ENCODE measurements at regions not wholly inside any gene's neighbourhood (a gene's known extent, or its start where the extent isn't known, plus 50 kb on each side); places are given as distances from the start of the nearest gene placed in this dataset.

DNA sequence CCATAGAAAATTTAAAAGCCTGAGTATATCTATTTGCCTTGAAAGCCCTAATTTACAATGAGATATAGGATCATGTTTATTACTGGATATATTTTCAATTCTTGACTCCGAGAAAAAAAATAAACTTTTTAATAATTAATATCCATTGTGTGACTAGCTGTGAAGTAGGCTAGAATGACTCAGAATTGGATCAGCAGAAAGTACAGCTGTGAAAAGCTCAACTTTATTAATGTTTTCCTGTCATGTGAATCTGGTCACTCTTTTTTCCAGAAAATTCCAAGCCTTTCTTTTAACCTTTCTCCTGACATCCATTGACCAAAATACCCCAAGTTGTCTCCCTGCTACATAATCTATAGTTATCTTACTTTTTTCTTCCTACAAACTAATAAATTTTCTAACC lies 171.8 kb upstream of the PACRGL start:
- Mint-ChIP-seq H3K4me1 (no peaks in the 10 kb centered on the region), H3K4me3 (no peak overlapping the region), H3K36me3 (ENCODE audit: low read depth) (no peaks in the 10 kb centered on the region), H3K9me3 (no peaks in the 10 kb centered on the region), H3K27me3 (no peaks in the 10 kb centered on the region), H3K27ac (no peak overlapping the region)
- DNase-seq (no peak), ATAC-seq (no peak)

DNA sequence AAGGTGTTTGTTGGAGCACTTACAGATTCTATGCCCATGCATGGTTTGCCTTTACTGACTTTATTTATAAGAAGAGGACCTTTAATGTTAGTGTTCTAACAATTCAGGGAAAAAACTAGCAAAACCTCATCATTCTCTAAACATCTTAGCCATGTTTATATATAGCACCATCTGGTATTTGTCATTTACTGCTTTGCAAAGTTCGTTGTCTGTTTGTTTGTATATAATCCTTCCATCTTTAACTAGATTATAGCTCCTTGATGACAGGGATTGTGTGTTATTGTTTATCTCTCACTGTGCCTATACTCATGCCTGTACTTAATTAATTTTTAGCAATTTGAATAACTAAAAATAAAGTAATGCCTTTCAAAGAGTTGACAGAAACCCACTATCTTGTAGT lies 170.6 kb upstream of the PACRGL start:
- Mint-ChIP-seq H3K4me3 (no peak overlapping the region), H3K36me3 (ENCODE audit: low read depth) (no peaks in the 10 kb centered on the region), H3K27ac (no peak overlapping the region), H3K27me3 (no peaks in the 10 kb centered on the region), H3K4me1 (no peaks in the 10 kb centered on the region), H3K9me3 (no peaks in the 10 kb centered on the region)
- DNase-seq: no peak
- no peak for ATAC-seq

DNA sequence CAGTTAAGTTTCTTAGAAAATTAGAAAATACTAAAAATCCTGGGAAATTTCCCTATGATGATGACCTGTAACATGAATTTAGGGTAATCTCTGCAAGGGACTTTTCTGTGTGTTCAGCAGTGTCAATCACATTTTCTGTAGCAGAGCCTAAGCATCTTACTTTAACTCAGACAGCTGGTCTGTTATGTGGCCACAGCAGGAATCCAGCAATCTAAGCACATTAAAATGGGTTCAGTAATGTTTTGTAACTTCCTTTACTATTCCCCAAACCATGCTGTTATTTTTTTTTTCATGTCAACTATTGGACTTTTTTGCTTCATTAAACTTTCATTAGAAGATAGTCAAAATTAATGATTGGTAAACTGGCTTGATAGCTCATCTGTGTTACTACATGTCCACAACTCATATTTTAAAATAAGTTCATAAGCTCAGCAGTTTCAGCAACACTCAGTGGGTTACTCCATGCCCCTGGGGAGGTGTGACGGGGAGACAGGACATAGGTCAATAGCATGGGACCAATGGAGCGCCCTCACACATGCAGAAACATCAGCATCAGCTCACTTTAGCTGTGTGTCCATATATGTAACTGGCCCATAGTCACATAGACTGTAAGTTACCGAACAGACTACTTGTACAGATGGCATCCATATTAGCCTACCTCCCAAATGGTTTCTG lies 168.0 kb upstream of the PACRGL start:
- H3K4me1 Mint-ChIP-seq: no peaks in the 10 kb centered on the region
- H3K9me3 Mint-ChIP-seq: no peaks in the 10 kb centered on the region
- no peak for ATAC-seq
- H3K27me3 Mint-ChIP-seq: no peaks in the 10 kb centered on the region
- no peak overlapping the region for H3K27ac Mint-ChIP-seq
- no peaks in the 10 kb centered on the region for H3K36me3 Mint-ChIP-seq (ENCODE audit: low read depth)
- no peak overlapping the region for H3K4me3 Mint-ChIP-seq
- DNase-seq: no peak

DNA sequence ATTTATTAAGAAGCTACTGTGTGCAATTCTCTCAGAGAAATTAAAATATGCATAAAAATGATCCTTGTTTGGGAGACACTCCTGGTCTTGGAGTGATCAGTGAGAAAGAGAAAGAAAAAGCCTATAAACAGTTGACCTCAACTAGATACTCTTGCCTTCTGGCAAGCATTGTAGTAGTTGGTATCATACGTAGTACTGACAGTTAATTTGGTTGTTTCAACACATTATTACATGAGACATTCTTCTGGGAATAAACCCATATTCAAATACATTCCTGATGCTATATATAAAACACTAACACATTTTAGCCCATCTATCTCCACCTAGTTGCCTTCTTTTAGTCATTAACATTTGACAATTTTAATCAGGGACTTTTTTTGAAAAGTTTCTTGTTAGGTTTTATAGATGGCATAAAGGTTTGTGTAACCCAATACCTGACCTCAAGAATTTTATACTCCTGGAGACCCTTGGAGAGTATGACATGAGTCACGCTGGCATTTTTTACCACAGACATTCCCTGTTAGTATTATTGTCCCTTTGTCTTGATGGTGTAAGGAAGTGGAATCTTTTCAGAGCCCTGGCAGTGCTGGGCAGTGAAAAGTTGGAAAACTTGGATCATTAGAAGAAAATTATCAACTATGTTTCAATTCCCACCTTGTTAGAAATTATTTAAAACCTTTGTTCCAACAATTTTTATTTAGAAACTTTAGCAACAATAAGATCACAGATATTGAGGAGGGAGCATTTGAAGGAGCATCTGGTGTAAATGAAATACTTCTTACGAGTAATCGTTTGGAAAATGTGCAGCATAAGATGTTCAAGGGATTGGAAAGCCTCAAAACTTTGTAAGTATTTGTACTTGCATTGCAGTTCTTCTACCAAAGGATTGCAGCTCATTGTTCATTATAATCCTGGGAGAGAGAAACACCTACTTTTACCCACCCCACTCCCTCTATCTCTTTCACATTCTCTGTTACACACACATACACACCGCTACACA lies 167.1 kb upstream of the PACRGL start:
- Mint-ChIP-seq H3K9me3 (no peaks in the 10 kb centered on the region), H3K4me1 (no peaks in the 10 kb centered on the region), H3K27me3 (no peaks in the 10 kb centered on the region), H3K27ac (no peak overlapping the region), H3K4me3 (no peak overlapping the region), H3K36me3 (ENCODE audit: low read depth) (no peaks in the 10 kb centered on the region)
- no peak for DNase-seq
- no peak for ATAC-seq

DNA sequence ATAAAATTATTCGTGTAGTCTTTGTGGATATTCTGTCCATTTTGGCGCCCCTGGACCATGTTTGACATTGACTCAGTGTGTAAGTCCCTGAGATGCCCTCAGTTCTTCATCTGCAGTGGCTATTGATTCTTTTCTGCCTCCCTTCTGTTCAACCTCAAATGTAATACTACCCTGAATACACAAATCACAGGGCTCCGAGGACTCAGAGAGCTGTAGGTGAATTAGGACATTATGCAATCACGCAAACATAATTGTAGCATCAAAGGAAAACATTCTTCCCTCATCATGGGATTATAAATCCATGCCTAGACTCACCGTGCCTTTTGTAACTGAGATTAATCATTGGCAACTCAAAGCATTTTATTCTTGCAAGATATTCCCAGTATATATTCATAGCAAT lies 161.4 kb upstream of the PACRGL start:
- Mint-ChIP-seq H3K36me3 (ENCODE audit: low read depth) (no peaks in the 10 kb centered on the region), H3K27me3 (no peaks in the 10 kb centered on the region), H3K27ac (no peak overlapping the region), H3K4me1 (no peaks in the 10 kb centered on the region), H3K4me3 (no peak overlapping the region), H3K9me3 (no peaks in the 10 kb centered on the region)
- ATAC-seq (no peak), DNase-seq (no peak)

DNA sequence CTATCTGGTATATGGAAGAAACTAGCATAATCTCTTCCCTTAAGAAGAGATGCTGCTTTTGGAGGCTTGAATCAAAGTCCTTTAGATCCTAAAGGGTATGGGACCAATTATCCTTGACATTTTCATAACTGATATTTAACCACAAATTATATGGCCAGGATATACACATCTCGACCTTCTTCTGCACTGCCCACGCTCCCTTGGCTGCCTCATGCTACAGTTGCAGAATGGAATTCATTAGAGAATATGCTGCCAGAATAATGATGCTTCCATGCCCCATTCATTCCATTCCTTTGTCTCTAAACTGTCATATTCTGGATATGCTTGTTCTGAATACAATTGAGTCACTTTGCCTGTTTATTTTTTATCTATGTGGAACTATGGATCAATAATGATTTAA lies 157.1 kb upstream of the PACRGL start:
- H3K4me1 Mint-ChIP-seq: no peaks in the 10 kb centered on the region
- DNase-seq (no peak), ATAC-seq (no peak)
- no peak overlapping the region for H3K4me3 Mint-ChIP-seq
- H3K27me3 Mint-ChIP-seq: no peaks in the 10 kb centered on the region
- no peaks in the 10 kb centered on the region for H3K9me3 Mint-ChIP-seq
- no peaks in the 10 kb centered on the region for H3K36me3 Mint-ChIP-seq (ENCODE audit: low read depth)
- H3K27ac Mint-ChIP-seq: no peak overlapping the region

DNA sequence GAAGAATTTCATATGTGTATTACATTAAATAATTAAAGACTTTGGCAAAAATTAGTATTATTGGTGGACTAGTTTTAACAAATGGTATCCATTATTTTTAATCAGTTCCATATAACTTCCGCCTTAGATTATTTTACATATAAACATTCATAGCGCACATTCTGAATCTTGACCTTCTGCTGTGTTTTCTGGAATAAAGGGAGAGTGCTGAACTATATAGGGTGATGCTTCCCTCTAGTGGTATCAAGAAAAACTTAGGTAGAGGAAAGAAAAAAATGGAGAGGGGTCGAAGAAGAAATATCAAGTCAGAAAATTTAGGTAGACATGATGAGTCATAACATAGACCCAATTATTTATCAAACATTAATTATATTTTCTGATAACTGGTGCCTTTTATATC lies 155.6 kb upstream of the PACRGL start:
- no peaks in the 10 kb centered on the region for H3K4me1 Mint-ChIP-seq
- no peak overlapping the region for H3K4me3 Mint-ChIP-seq
- H3K36me3 Mint-ChIP-seq (ENCODE audit: low read depth): no peaks in the 10 kb centered on the region
- no peaks in the 10 kb centered on the region for H3K9me3 Mint-ChIP-seq
- ATAC-seq: no peak
- DNase-seq: no peak
- no peaks in the 10 kb centered on the region for H3K27me3 Mint-ChIP-seq
- H3K27ac Mint-ChIP-seq: no peak overlapping the region

DNA sequence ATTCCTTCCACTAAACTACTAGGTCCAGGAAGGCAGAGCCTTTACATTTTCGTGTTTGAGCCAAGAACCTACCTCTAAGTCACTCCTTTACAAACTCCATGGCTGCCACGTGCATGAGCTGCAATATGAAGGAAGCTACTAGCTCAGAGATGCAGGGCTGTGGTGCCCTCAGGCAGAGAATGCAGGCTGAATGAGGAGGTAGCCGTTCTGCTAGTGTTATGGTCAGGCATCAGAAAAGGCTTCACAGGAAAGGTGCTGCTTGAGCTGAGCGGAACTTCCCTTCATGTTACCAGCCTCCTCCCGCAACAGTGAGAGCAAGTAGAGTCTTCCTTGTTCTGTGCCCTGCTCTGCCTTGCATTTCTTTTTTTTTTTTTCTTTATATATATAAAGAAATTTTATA lies 148.3 kb upstream of the PACRGL start:
- Mint-ChIP-seq H3K27ac (no peak overlapping the region), H3K9me3 (no peaks in the 10 kb centered on the region), H3K36me3 (ENCODE audit: low read depth) (no peaks in the 10 kb centered on the region), H3K4me3 (no peak overlapping the region), H3K27me3 (peaks cover 4% of the 10 kb centered on the region), H3K4me1 (no peaks in the 10 kb centered on the region)
- no peak for DNase-seq
- no peak for ATAC-seq

DNA sequence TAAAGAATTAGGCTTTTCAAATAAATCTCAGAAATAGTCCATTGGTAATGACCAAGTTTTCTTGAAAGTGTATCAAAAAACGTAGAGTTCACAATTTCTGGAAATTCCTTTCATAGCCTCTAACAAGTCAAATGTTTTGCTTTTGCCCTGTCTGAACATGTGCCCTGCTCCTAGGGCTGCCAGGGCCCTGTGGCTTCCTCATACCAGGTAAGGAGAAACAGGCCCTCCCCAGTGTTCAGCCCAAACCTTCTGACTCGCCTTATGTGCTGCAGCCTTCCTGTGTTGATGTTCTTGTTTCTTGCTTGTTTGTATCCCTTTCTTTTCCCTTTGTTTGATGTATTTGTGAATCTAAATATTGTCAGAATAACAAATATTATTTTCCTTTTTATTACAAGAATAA lies 146.1 kb upstream of the PACRGL start:
- H3K4me3 Mint-ChIP-seq: no peak overlapping the region
- ATAC-seq: no peak
- no peaks in the 10 kb centered on the region for H3K4me1 Mint-ChIP-seq
- H3K27me3 Mint-ChIP-seq: peaks cover 4% of the 10 kb centered on the region
- H3K9me3 Mint-ChIP-seq: no peaks in the 10 kb centered on the region
- no peak overlapping the region for H3K27ac Mint-ChIP-seq
- no peak for DNase-seq
- H3K36me3 Mint-ChIP-seq (ENCODE audit: low read depth): no peaks in the 10 kb centered on the region

DNA sequence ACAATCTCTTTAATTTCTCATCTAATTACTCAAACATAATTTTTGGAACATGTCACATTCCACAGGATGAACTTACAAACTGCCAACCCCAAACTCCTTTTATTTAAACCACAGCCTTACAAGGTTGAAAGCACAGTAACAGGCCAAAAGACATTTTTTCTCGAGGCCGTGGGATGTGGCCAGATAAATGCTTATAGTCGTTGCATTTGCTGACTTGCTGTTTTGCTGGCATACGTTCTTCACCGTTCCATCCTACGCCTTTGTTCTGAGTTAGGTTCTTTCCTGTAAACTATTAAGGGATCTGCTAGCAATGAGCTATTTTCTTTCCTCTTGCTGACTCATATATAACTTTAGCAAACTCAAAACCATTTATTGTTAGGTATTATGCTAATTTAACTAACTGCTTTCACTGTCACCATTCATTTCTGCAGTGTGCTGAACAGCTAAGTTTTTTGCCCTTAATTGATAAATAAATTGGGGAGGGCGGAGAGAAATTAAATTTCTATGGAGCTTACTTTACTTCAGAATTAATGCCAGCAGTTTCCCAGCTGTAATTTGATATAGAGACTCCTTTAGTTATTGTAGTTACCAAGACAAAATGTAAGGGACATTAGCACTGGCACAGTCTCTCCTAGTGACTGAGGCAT lies 135.1 kb upstream of the PACRGL start:
- DNase-seq (no peak), ATAC-seq (no peak)
- H3K4me3 Mint-ChIP-seq: no peak overlapping the region
- H3K27me3 Mint-ChIP-seq: no peaks in the 10 kb centered on the region
- no peaks in the 10 kb centered on the region for H3K9me3 Mint-ChIP-seq
- H3K4me1 Mint-ChIP-seq: no peaks in the 10 kb centered on the region
- H3K27ac Mint-ChIP-seq: no peak overlapping the region
- H3K36me3 Mint-ChIP-seq (ENCODE audit: low read depth): no peaks in the 10 kb centered on the region

DNA sequence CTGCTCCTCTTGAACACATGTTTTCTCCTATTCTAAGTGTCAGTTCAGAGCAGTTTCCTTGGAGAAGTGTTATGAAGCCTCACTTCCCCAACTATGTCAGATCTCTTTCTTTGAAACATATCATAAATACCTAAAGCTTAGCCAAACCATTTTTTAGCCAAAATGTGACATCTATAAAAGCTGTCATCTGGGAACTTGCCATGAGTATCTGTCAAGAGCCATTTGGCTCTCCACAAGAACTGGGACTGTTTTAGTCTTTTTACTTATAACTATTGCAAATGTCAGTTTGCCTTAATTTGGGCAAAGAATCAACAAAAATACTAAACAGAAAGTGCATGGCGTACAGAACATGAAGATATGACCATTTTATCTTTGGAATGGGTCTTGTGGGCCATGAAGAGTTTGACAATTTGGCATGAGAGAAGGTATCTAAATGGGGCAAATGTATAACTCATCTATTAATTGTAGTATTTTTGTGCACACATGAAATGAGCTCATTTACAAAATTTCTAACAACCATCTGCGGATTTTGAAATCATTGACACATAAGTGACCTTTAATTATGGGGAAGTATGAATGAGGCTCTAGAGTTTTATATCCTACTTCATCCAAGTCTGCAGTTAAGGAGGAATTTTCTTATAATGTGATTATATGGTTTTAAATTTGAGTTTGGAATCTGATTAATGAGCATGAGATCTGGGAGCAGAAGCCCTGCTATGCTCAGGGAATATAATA lies 129.1 kb upstream of the PACRGL start:
- Mint-ChIP-seq H3K27me3 (no peaks in the 10 kb centered on the region), H3K4me3 (no peak overlapping the region), H3K4me1 (no peaks in the 10 kb centered on the region), H3K27ac (no peak overlapping the region), H3K36me3 (ENCODE audit: low read depth) (no peaks in the 10 kb centered on the region), H3K9me3 (no peaks in the 10 kb centered on the region)
- DNase-seq (no peak), ATAC-seq (no peak)

DNA sequence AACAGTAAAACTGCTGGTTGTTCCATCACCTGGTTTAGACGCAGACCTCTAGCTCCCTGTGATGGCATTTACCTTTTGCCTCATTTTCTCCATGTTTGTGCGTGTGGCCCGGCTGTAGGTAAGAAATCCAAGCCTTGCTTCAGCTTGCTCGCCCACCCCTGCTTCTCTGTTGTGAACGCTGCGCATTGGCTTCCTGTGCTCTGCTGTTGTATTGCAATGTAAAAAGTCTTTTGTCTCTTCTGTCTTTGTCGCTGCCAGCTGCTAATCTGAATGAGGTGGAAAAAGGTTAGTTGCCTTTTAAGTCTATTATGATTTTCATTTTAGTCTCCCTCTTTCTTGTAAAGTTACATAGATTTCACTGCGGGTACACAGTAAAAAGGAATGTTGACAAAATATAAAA lies 127.3 kb upstream of the PACRGL start:
- Mint-ChIP-seq H3K4me1 (no peaks in the 10 kb centered on the region), H3K27me3 (no peaks in the 10 kb centered on the region), H3K9me3 (no peaks in the 10 kb centered on the region), H3K4me3 (no peak overlapping the region), H3K27ac (no peak overlapping the region), H3K36me3 (ENCODE audit: low read depth) (no peaks in the 10 kb centered on the region)
- DNase-seq (no peak), ATAC-seq (no peak)

DNA sequence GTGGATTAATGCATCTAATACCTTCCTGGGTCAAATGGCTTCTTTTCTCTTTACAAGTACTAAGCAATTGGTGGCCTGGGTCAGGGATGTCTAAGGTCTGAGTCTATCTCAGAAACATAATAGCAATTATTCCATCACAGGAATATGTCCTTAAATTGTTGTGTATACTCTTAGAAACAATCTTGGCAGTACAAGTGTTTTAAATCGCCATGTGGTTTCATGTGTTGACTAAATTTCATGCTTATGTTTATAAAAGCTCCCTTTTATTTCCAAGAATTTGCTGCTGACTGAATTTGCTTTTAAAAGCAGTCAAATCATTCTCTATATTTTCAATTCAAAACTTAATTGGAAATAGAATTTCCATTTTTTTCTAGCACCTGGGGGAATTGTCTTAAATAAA lies 125.3 kb upstream of the PACRGL start:
- no peaks in the 10 kb centered on the region for H3K27me3 Mint-ChIP-seq
- no peaks in the 10 kb centered on the region for H3K36me3 Mint-ChIP-seq (ENCODE audit: low read depth)
- ATAC-seq: no peak
- no peak overlapping the region for H3K4me3 Mint-ChIP-seq
- no peak for DNase-seq
- H3K4me1 Mint-ChIP-seq: no peaks in the 10 kb centered on the region
- no peaks in the 10 kb centered on the region for H3K9me3 Mint-ChIP-seq
- no peak overlapping the region for H3K27ac Mint-ChIP-seq

DNA sequence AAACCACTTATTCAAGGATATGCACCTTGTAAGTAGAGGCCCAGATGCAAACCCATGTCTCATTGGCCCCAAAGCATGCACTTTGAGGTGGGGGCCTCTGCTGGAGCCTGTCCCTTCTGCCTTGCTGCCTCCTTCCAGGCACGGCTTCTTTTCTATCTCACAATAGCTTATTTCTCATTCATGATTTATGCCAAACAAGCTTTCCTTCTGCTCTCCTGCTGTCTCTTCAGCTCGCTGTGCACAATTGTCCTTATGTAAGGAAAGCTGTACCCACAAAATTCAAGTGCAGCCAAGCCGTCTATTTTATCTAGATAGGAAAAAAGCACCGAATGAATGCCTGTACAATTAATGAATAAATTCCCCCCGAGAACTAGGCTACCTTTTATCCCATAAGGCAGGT lies 124.8 kb upstream of the PACRGL start:
- DNase-seq: no peak
- H3K27ac Mint-ChIP-seq: no peak overlapping the region
- H3K9me3 Mint-ChIP-seq: no peaks in the 10 kb centered on the region
- ATAC-seq: no peak
- no peaks in the 10 kb centered on the region for H3K36me3 Mint-ChIP-seq (ENCODE audit: low read depth)
- no peak overlapping the region for H3K4me3 Mint-ChIP-seq
- no peaks in the 10 kb centered on the region for H3K4me1 Mint-ChIP-seq
- no peaks in the 10 kb centered on the region for H3K27me3 Mint-ChIP-seq

Data from activated naive CD8-positive, alpha-beta T cell treated with anti-CD3 and anti-CD28 coated beads, Interleukin-2, amount 50 U/mL, for 24 hours (primary cell).